ENCODE measurements at regions not wholly inside any gene's neighbourhood (a gene's known extent, or its start where the extent isn't known, plus 50 kb on each side); places are given as distances from the start of the nearest gene placed in this dataset.

DNA sequence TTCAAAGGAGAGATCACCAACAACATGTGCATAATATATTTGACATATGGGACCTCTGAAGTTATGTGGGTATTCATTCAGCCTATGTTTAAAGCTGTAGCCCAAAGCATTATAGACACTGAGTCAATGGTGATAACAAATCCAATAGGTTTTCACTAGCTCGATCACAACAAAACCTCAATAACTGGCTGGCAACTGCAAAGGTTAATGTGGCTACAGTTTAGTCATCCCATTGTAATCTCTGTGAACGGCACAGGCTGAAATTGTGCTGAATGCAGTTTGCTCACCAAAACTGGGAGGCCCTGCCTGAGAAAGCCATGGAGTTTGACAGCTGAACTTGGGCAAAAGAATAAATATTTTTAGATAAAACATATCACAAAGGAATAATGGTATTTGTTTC lies 152.4 kb upstream of the ADO start:
- no peak for DNase-seq
- no peaks in the 10 kb centered on the region for H3K9me3 Mint-ChIP-seq
- no peak overlapping the region for H3K4me3 Mint-ChIP-seq

GRCh38 chr10:62652564-62652963 lies 152.0 kb upstream of the ADO start:
- H3K9me3 Mint-ChIP-seq: no peaks in the 10 kb centered on the region
- H3K4me1 Mint-ChIP-seq: no peaks in the 10 kb centered on the region
- no peak overlapping the region for H3K27ac Mint-ChIP-seq
- no peak for TF ChIP-seq CTCF (IDR thresholded peaks at IDR 0.05)
- DNase-seq: no peak
- H3K36me3 Mint-ChIP-seq (ENCODE audit: low read depth): no peaks in the 10 kb centered on the region
- no peaks in the 10 kb centered on the region for H3K27me3 Mint-ChIP-seq (ENCODE audit: low read depth, poor library complexity)
- no peak overlapping the region for H3K4me3 Mint-ChIP-seq

More for the DNA sequence above, 152.4 kb upstream of the ADO start:
- H3K4me1 Mint-ChIP-seq: no peaks in the 10 kb centered on the region
- no peak overlapping the region for H3K27ac Mint-ChIP-seq
- H3K36me3 Mint-ChIP-seq (ENCODE audit: low read depth): no peaks in the 10 kb centered on the region
- H3K27me3 Mint-ChIP-seq (ENCODE audit: low read depth, poor library complexity): no peaks in the 10 kb centered on the region
- TF ChIP-seq CTCF (IDR thresholded peaks at IDR 0.05): no peak

GRCh38 chr10:62653254-62653653 lies 151.3 kb upstream of the ADO start:
- Mint-ChIP-seq H3K9me3 (no peaks in the 10 kb centered on the region), H3K4me3 (no peak overlapping the region)
- no peak for TF ChIP-seq CTCF (IDR thresholded peaks at IDR 0.05)

DNA sequence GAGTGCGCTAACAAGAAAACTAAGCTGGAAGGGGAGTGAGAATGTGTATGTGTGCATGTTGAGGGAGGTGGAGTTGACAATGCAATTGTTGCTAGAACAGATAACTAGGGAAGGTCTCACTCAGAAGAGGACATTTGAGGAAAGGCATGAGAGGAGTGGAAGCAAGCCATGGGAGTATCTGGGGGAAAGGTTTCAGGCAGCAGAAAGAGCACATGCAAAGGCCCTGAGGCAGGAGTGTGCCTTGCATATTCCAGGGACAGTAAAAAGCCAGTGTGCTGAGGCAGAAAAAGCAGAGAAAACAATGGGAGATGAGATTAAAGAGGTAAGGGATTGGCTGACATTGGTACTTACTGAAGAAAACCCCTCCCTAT lies 149.6 kb upstream of the ADO start:
- DNase-seq: no peak
- H3K36me3 Mint-ChIP-seq (ENCODE audit: low read depth): no peaks in the 10 kb centered on the region
- TF ChIP-seq CTCF (IDR thresholded peaks at IDR 0.05): no peak
- H3K4me3 Mint-ChIP-seq: no peak overlapping the region
- H3K4me1 Mint-ChIP-seq: peaks cover 3% of the 10 kb centered on the region
- H3K27me3 Mint-ChIP-seq (ENCODE audit: low read depth, poor library complexity): no peaks in the 10 kb centered on the region
- no peaks in the 10 kb centered on the region for H3K9me3 Mint-ChIP-seq
- H3K27ac Mint-ChIP-seq: no peak overlapping the region

More at GRCh38 chr10:62653254-62653653, 151.3 kb upstream of the ADO start:
- no peak for DNase-seq
- H3K27ac Mint-ChIP-seq: no peak overlapping the region
- no peaks in the 10 kb centered on the region for H3K27me3 Mint-ChIP-seq (ENCODE audit: low read depth, poor library complexity)
- no peaks in the 10 kb centered on the region for H3K36me3 Mint-ChIP-seq (ENCODE audit: low read depth)
- H3K4me1 Mint-ChIP-seq: no peaks in the 10 kb centered on the region

GRCh38 chr10:62655337-62655994 lies 149.1 kb upstream of the ADO start:
- Mint-ChIP-seq H3K4me3 (no peak overlapping the region), H3K36me3 (ENCODE audit: low read depth) (no peaks in the 10 kb centered on the region), H3K27me3 (ENCODE audit: low read depth, poor library complexity) (no peaks in the 10 kb centered on the region), H3K27ac (no peak overlapping the region), H3K4me1 (peaks cover 6% of the 10 kb centered on the region), H3K9me3 (no peaks in the 10 kb centered on the region)
- TF ChIP-seq CTCF (IDR thresholded peaks at IDR 0.05): no peak
- no peak for DNase-seq

GRCh38 chr10:62657244-62657835 lies 147.2 kb upstream of the ADO start:
- H3K9me3 Mint-ChIP-seq: no peaks in the 10 kb centered on the region
- DNase-seq: no peak
- peaks cover 6% of the 10 kb centered on the region for H3K4me1 Mint-ChIP-seq
- TF ChIP-seq CTCF (IDR thresholded peaks at IDR 0.05): no peak
- H3K27me3 Mint-ChIP-seq (ENCODE audit: low read depth, poor library complexity): no peaks in the 10 kb centered on the region
- no peaks in the 10 kb centered on the region for H3K36me3 Mint-ChIP-seq (ENCODE audit: low read depth)
- no peak overlapping the region for H3K4me3 Mint-ChIP-seq
- no peak overlapping the region for H3K27ac Mint-ChIP-seq
